IMR-90 (cell line): ENCODE measurements at regions not wholly inside any gene's neighbourhood (a gene's known extent, or its start where the extent isn't known, plus 50 kb on each side); places are given as distances from the start of the nearest gene placed in this dataset.

Experiments
- ATAC-seq: fragments of 200-7000 bp; cut with Tn5 transposase; 2 replicates; pipeline ENCODE4 v1.9.1; 2020; ENCODE audit warnings: low read depth, mild to moderate bottlenecking, moderate library complexity
- BruUV-seq: library from RNA; stranded (reverse); fragments of 400-500 nt; replicated peaks from 2 replicates; lab custom pipeline; 2021; lab: Mats Ljungman, UMichigan
- CTCF ChIA-PET: fragments of 300-600 bp; formaldehyde crosslinking; extraction: SDS; loops from one replicate; lab custom pipeline; 2021; ENCODE audit warnings: antibody characterized with exemption; lab: Yijun Ruan, JAX
- POLR2A ChIA-PET: fragments of 300-600 bp; sonication (Branson Sonifier 250); formaldehyde crosslinking; loops from one replicate; lab custom pipeline; 2022; ENCODE audit warnings: antibody characterized with exemption; ENCODE audit not compliant: unreplicated experiment; lab: Charles Lee
- DNase-seq: peaks from one replicate; pipeline ENCODE4 v3.0.0; 2013
- H2AFZ ChIP-seq: replicated peaks from 2 replicates; pipeline ENCODE3; 2013; ENCODE audit warnings: low read length, mild to moderate bottlenecking; ENCODE audit not compliant: poor library complexity
- H2AK5ac ChIP-seq: 2 replicates; pipeline ENCODE4 v1.6.1; 2013; ENCODE audit warnings: low read depth, low read length, inconsistent platforms
- H2AK9ac ChIP-seq: replicated peaks from 2 replicates; pipeline ENCODE3; 2013; ENCODE audit warnings: mild to moderate bottlenecking, low read depth, low read length, moderate library complexity; ENCODE audit not compliant: poor library complexity
- H2BK120ac ChIP-seq: 2 replicates; pipeline ENCODE4 v1.6.1; 2013; ENCODE audit warnings: low read depth, low read length, inconsistent platforms
- H2BK15ac ChIP-seq: 3 replicates; pipeline ENCODE4 v1.6.1; 2013; ENCODE audit warnings: low read depth, low read length, inconsistent platforms
- H2BK20ac ChIP-seq: 2 replicates; pipeline ENCODE4 v1.6.1; 2013; ENCODE audit warnings: low read depth, mild to moderate bottlenecking, inconsistent platforms, low read length, moderate library complexity
- H2BK5ac ChIP-seq: 2 replicates; pipeline ENCODE4 v1.6.1; 2013; ENCODE audit warnings: mild to moderate bottlenecking, low read depth, low read length, inconsistent platforms; ENCODE audit not compliant: poor library complexity, severe bottlenecking
- H3K14ac ChIP-seq: replicated peaks from 2 replicates; pipeline ENCODE4 v1.6.1; 2013; ENCODE audit warnings: low read depth, low read length, inconsistent platforms
- H3K18ac ChIP-seq: 2 replicates; pipeline ENCODE4 v1.6.1; 2013; ENCODE audit warnings: low read depth, low read length, control low read depth
- H3K23ac ChIP-seq: 2 replicates; pipeline ENCODE4 v1.6.1; 2013; ENCODE audit warnings: low read depth, low read length, inconsistent platforms
- H3K27ac ChIP-seq: 2 replicates; pipeline ENCODE4 v1.5.1; 2013; ENCODE audit warnings: mild to moderate bottlenecking, control low read depth, low read length; ENCODE audit not compliant: insufficient read depth
- H3K27me3 ChIP-seq: 2 replicates; pipeline ENCODE4 v1.6.1; 2013; ENCODE audit warnings: low read length; ENCODE audit not compliant: control insufficient read depth, insufficient read depth
- H3K36me3 ChIP-seq: 2 replicates; pipeline ENCODE4 v1.6.1; 2013; ENCODE audit warnings: low read length, mixed read lengths; ENCODE audit not compliant: control insufficient read depth, insufficient read depth
- H3K4ac ChIP-seq: 2 replicates; pipeline ENCODE4 v1.6.1; 2013; ENCODE audit warnings: low read depth, low read length, inconsistent platforms
- H3K4me1 ChIP-seq: 2 replicates; pipeline ENCODE4 v1.6.1; 2013; ENCODE audit warnings: low read length, mixed read lengths; ENCODE audit not compliant: control insufficient read depth, insufficient read depth
- H3K4me2 ChIP-seq: 2 replicates; pipeline ENCODE4 v1.6.1; 2013; ENCODE audit warnings: low read depth, mild to moderate bottlenecking, control low read depth, low read length, moderate library complexity
- H3K4me3 ChIP-seq: 2 replicates; pipeline ENCODE4 v1.5.1; 2013; ENCODE audit warnings: low read depth, mild to moderate bottlenecking, control low read depth, low read length, moderate library complexity; ENCODE audit not compliant: insufficient read depth
- H3K56ac ChIP-seq: 2 replicates; pipeline ENCODE4 v1.6.1; 2013; ENCODE audit warnings: low read length, inconsistent platforms; ENCODE audit not compliant: insufficient read depth; ENCODE audit errors: extremely low read depth
- H3K79me1 ChIP-seq, 2 experiments: 2 replicates each; pipeline ENCODE4 v1.6.1; 2013; ENCODE audit warnings: low read length in 2 of 2, inconsistent platforms in 1 of 2, low read depth in 1 of 2
- H3K9ac ChIP-seq: 2 replicates; pipeline ENCODE4 v1.6.1; 2013; ENCODE audit warnings: low read depth, low read length, control low read depth
- H3K9me1 ChIP-seq: 2 replicates; pipeline ENCODE4 v1.6.1; 2013; ENCODE audit warnings: low read length, inconsistent platforms; ENCODE audit not compliant: insufficient read depth
- H3K9me3 ChIP-seq: 2 replicates; pipeline ENCODE4 v1.6.1; 2013; ENCODE audit warnings: low read length; ENCODE audit not compliant: control insufficient read depth, insufficient read depth
- H4K20me1 ChIP-seq: 2 replicates; pipeline ENCODE4 v1.6.1; 2013; ENCODE audit warnings: low read length, inconsistent platforms; ENCODE audit not compliant: insufficient read depth
- H4K5ac ChIP-seq: 2 replicates; pipeline ENCODE4 v1.6.1; 2013; ENCODE audit warnings: mild to moderate bottlenecking, low read depth, low read length, control low read depth
- H4K8ac ChIP-seq, 2 experiments: 2 replicates each; pipeline ENCODE4 v1.6.1; 2013; ENCODE audit warnings: low read depth in 2 of 2, low read length in 2 of 2, control low read depth in 1 of 2, inconsistent platforms in 1 of 2
- H4K91ac ChIP-seq: 2 replicates; pipeline ENCODE4 v1.6.1; 2013; ENCODE audit warnings: low read depth, low read length, inconsistent platforms; ENCODE audit not compliant: insufficient read depth
- BHLHE40 ChIP-seq: fragments of 150-350 bp; IDR thresholded peaks from 2 replicates; pipeline ENCODE4 v1.6.1; 2016; ENCODE audit warnings: mild to moderate bottlenecking, low read depth, low read length
- CEBPB ChIP-seq: IDR thresholded peaks from 2 replicates; pipeline ENCODE4 v1.6.1; 2012; ENCODE audit warnings: low read depth, low read length, improper control_type of control experiment
- CHD1 ChIP-seq: IDR thresholded peaks from 2 replicates; pipeline ENCODE4 v1.6.1; 2012; ENCODE audit warnings: low read depth, low read length, improper control_type of control experiment
- CTCF ChIP-seq: conservative IDR thresholded peaks from 2 replicates; pipeline ENCODE4 v1.5.1; 2012; ENCODE audit warnings: mild to moderate bottlenecking, low read depth, low read length, improper control_type of control experiment
- FOS ChIP-seq: fragments of 150-350 bp; IDR thresholded peaks from 2 replicates; pipeline ENCODE4 v1.6.1; 2016; ENCODE audit warnings: low read depth, low read length
- NFE2L2 ChIP-seq: fragments of 150-350 bp; IDR thresholded peaks from 2 replicates; pipeline ENCODE4 v1.6.1; 2016; ENCODE audit warnings: low read depth, mild to moderate bottlenecking, low read length
- POLR2A ChIP-seq: IDR thresholded peaks from 2 replicates; pipeline ENCODE4 v1.6.1; 2012; ENCODE audit warnings: mild to moderate bottlenecking, low read depth, low read length
- RAD21 ChIP-seq: IDR thresholded peaks from 2 replicates; pipeline ENCODE4 v1.6.1; 2012; ENCODE audit warnings: low read length, improper control_type of control experiment
- RCOR1 ChIP-seq: IDR thresholded peaks from 2 replicates; pipeline ENCODE4 v1.6.1; 2012; ENCODE audit warnings: mild to moderate bottlenecking, low read length, improper control_type of control experiment; ENCODE audit not compliant: insufficient replicate concordance
- RFX5 ChIP-seq: IDR thresholded peaks from 2 replicates; pipeline ENCODE4 v1.8.0; 2012; ENCODE audit warnings: low read depth, mild to moderate bottlenecking, low read length, moderate library complexity
- SMC3 ChIP-seq: fragments of 150-350 bp; IDR thresholded peaks from 2 replicates; pipeline ENCODE4 v1.6.1; 2016; ENCODE audit warnings: low read depth, mild to moderate bottlenecking, antibody characterized with exemption, low read length, moderate library complexity
- USF2 ChIP-seq: fragments of 150-350 bp; IDR thresholded peaks from 2 replicates; pipeline ENCODE4 v1.6.1; 2017; ENCODE audit warnings: mild to moderate bottlenecking, antibody characterized with exemption, low read length, low read depth
- WGBS, 2 experiments: methylation state at CpG; one replicate each; pipeline versions ENCODE4 v1.1.5 to v1.1.7; 2013; ENCODE audit warnings: missing lambda C conversion rate in 2 of 2; ENCODE audit not compliant: insufficient read length in 1 of 2; ENCODE audit errors: extremely low coverage in 2 of 2; 5-methylcytosine and 5-hydroxymethylcytosine counted together
- dilution Hi-C: fragments of 300-500 bp; cut with HindIII; formaldehyde crosslinking; loops from one replicate; pipeline ENCODE4 v1.14.3; 2018; ENCODE audit warnings: low sequenced_read_pairs; ENCODE audit not compliant: unreplicated experiment
- in situ Hi-C: fragments of 300-500 bp; cut with MboI; formaldehyde crosslinking; loops from 3 replicates; pipeline ENCODE4 v1.14.3; 2019; ENCODE audit warnings: low sequenced_read_pairs, inconsistent platforms, mixed read lengths
- intact Hi-C: fragments of 100-400 bp; cut with micrococcal nuclease; formaldehyde crosslinking; loops from 2 replicates; pipeline ENCODE4 v1.10.0; 2022

- Histone ChIP-seq H2BK15ac (no peak overlapping the region), H4K8ac (no peak overlapping the region), H2AK5ac (no peak overlapping the region), H3K56ac (no peak overlapping the region), H3K27ac (no peak overlapping the region), H4K20me1 (no peaks in the 10 kb centered on the region), H2AFZ (no peak overlapping the region), H2BK120ac (no peak overlapping the region), H3K9ac (no peak overlapping the region), H4K5ac (no peak overlapping the region), H2AK9ac (no peak overlapping the region), H2BK5ac (no peak overlapping the region), H3K36me3 (no peaks in the 10 kb centered on the region), H3K14ac (no peak overlapping the region), H3K79me1 (no peaks in the 10 kb centered on the region), H3K9me3 (no peaks in the 10 kb centered on the region), H3K9me1 (no peaks in the 10 kb centered on the region), H3K4me3 (no peak overlapping the region), H3K4me2 (no peak overlapping the region), H3K27me3 (no peaks in the 10 kb centered on the region), H3K23ac (no peak overlapping the region), H2BK20ac (no peak overlapping the region), H3K18ac (no peak overlapping the region), H4K91ac (no peak overlapping the region), H3K4me1 (no peaks in the 10 kb centered on the region), H3K4ac (no peak overlapping the region)
- dilution Hi-C loops (no loop called here), in situ Hi-C loops (no loop called here), intact Hi-C loops (no loop called here)
- CTCF ChIA-PET = no interaction called here
- DNase-seq (no peak), ATAC-seq (no peak)
- POLR2A ChIA-PET = no interaction called here
- WGBS, 2 experiments = no CpG with 5 or more reads among the region's 2 CpGs
- TF ChIP-seq CEBPB (no peak), SMC3 (no peak), NFE2L2 (no peak), RFX5 (no peak), CHD1 (no peak), USF2 (no peak), RAD21 (no peak), BHLHE40 (no peak), CTCF (no peak), POLR2A (no peak), FOS (no peak), RCOR1 (no peak)
- no TSS peak for BruUV-seq
Observed at GRCh38 chr5:29524227-29524626, 1669.3 kb upstream of the CDH6 start.
